ENCODE measurements at regions not wholly inside any gene's neighbourhood (a gene's known extent, or its start where the extent isn't known, plus 50 kb on each side); places are given as distances from the start of the nearest gene placed in this dataset.

DNA sequence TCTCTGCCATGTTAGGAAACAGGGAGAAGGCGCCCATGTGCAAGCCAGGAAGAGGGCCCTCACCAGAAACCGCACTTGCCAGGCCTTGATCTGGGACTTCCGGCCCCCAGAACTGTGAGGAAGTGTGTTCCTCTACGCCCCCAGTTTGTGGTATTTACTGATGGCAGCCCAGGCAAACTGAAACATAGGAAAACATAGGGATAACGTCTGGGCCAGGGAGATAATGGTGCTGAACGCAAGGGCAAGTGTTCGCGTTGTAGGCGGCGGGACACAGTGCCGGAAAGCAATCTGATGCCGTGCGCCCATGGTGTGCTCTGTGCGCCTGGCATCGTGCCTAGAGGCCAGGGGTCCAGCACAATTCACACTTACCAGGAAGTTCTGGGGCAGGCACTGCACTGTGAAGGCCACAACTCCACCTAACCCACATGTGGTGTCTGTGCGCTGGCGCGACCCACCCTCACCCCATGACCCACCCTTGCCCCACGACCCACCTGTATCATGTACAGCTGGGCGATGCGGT lies 53.6 kb downstream of the ARL6IP4 start:
- TF ChIP-seq, protein P1, sequence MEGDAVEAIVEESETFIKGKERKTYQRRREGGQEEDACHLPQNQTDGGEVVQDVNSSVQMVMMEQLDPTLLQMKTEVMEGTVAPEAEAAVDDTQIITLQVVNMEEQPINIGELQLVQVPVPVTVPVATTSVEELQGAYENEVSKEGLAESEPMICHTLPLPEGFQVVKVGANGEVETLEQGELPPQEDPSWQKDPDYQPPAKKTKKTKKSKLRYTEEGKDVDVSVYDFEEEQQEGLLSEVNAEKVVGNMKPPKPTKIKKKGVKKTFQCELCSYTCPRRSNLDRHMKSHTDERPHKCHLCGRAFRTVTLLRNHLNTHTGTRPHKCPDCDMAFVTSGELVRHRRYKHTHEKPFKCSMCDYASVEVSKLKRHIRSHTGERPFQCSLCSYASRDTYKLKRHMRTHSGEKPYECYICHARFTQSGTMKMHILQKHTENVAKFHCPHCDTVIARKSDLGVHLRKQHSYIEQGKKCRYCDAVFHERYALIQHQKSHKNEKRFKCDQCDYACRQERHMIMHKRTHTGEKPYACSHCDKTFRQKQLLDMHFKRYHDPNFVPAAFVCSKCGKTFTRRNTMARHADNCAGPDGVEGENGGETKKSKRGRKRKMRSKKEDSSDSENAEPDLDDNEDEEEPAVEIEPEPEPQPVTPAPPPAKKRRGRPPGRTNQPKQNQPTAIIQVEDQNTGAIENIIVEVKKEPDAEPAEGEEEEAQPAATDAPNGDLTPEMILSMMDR (IDR thresholded peaks at IDR 0.05), result no peak
- no peak for TF ChIP-seq POLR2A (IDR thresholded peaks at IDR 0.05)
